PC-9 (cell line): ENCODE measurements at regions not wholly inside any gene's neighbourhood (a gene's known extent, or its start where the extent isn't known, plus 50 kb on each side); places are given as distances from the start of the nearest gene placed in this dataset.

ENCODE experiments used
- BruUV-seq: library from RNA; stranded (reverse); fragments of 400-500 nt; replicated peaks from 2 replicates; lab custom pipeline; 2021; lab: Mats Ljungman, UMichigan
- CTCF ChIA-PET: fragments of 300-600 bp; sonication (Branson Sonifier 250); formaldehyde crosslinking; loops from one replicate; lab custom pipeline; 2022; ENCODE audit warnings: antibody characterized with exemption; lab: Charles Lee
- POLR2A ChIA-PET: fragments of 300-600 bp; sonication (Branson Sonifier 250); formaldehyde crosslinking; loops from one replicate; lab custom pipeline; 2022; ENCODE audit warnings: antibody characterized with exemption; ENCODE audit not compliant: unreplicated experiment; lab: Charles Lee
- DNase-seq, 2 experiments: peaks; one replicate each; pipeline versions ENCODE4 v3.0.0 to v3.0.0-alpha.2; 2015 to 2022; ENCODE audit warnings: mixed read lengths in 1 of 2
- H2AFZ ChIP-seq: fragments of 200-600 bp; sonication (generic); 2 replicates; pipeline ENCODE4 v1.8.1; 2017; ENCODE audit warnings: antibody characterized with exemption
- H3F3A ChIP-seq: fragments of 200-600 bp; sonication (generic); 2 replicates; pipeline ENCODE4 v1.8.1; 2017; ENCODE audit warnings: antibody characterized with exemption, mild to moderate bottlenecking, low read depth; ENCODE audit not compliant: insufficient read depth
- H3K27ac ChIP-seq: fragments of 200-600 bp; sonication (generic); 2 replicates; pipeline ENCODE4 v1.6.1; 2016; ENCODE audit warnings: mixed run types
- H3K27me3 ChIP-seq: fragments of 200-600 bp; sonication (generic); 2 replicates; pipeline ENCODE4 v1.6.1; 2016; ENCODE audit warnings: low read depth, mixed run types; ENCODE audit not compliant: insufficient read depth
- H3K36me3 ChIP-seq: fragments of 200-600 bp; sonication (generic); 2 replicates; pipeline ENCODE4 v1.6.1; 2016; ENCODE audit warnings: low read depth, mixed run types
- H3K4me1 ChIP-seq: fragments of 200-600 bp; sonication (generic); replicated peaks from 2 replicates; pipeline ENCODE4 v1.6.1; 2016; ENCODE audit warnings: mixed run types; ENCODE audit not compliant: insufficient read depth
- H3K4me2 ChIP-seq: fragments of 200-600 bp; sonication (generic); 2 replicates; pipeline ENCODE4 v1.6.1; 2017; ENCODE audit warnings: mixed run types
- H3K4me3 ChIP-seq: fragments of 200-600 bp; sonication (generic); 2 replicates; pipeline ENCODE4 v1.6.1; 2016; ENCODE audit warnings: mixed run types
- H3K79me2 ChIP-seq: fragments of 200-600 bp; sonication (generic); 2 replicates; pipeline ENCODE4 v1.6.1; 2017; ENCODE audit warnings: low read depth, mixed run types
- H3K9me2 ChIP-seq: fragments of 200-600 bp; sonication (generic); 2 replicates; pipeline ENCODE4 v1.8.1; 2017; ENCODE audit warnings: mild to moderate bottlenecking; ENCODE audit not compliant: insufficient read depth
- H3K9me3 ChIP-seq: fragments of 200-600 bp; sonication (generic); 2 replicates; pipeline ENCODE4 v1.8.1; 2016; ENCODE audit warnings: low read depth; ENCODE audit not compliant: insufficient read depth
- H4K20me1 ChIP-seq: fragments of 200-600 bp; sonication (generic); 2 replicates; pipeline ENCODE4 v1.8.1; 2017; ENCODE audit not compliant: insufficient read depth
- CTCF ChIP-seq: fragments of 200-600 bp; sonication (generic); conservative IDR thresholded peaks from 2 replicates; pipeline ENCODE4 v1.6.1; 2017; ENCODE audit warnings: mixed run types, antibody characterized with exemption, mild to moderate bottlenecking, moderate library complexity
- EZH2 ChIP-seq: fragments of 200-600 bp; sonication (generic); IDR thresholded peaks from 2 replicates; pipeline ENCODE4 v1.8.0; 2017; ENCODE audit warnings: antibody characterized with exemption, low read depth
- intact Hi-C: fragments of 100-400 bp; cut with micrococcal nuclease; formaldehyde crosslinking; loops from one replicate; pipeline ENCODE4 v1.10.0; 2022; ENCODE audit not compliant: unreplicated experiment

- no peaks in the 10 kb centered on the region for H4K20me1 ChIP-seq
- 0 out of 2 replicates have a peak overlapping the region, but pooled peaks have one; percentile 52 for H2AFZ ChIP-seq
- intact Hi-C loops = no loop called here
- BruUV-seq = no TSS peak
- POLR2A ChIA-PET = no interaction called here
- no peak for DNase-seq
- no peaks in the 10 kb centered on the region for H3K9me3 ChIP-seq
- no peak overlapping the region for H3K4me2 ChIP-seq
- no peak overlapping the region for H3K4me3 ChIP-seq
- CTCF ChIA-PET = no interaction called here
- H3K36me3 ChIP-seq = no peaks in the 10 kb centered on the region
- H3F3A ChIP-seq = no peaks in the 10 kb centered on the region
- H3K27me3 ChIP-seq = no peaks in the 10 kb centered on the region
- H3K9me2 ChIP-seq = no peaks in the 10 kb centered on the region
- H3K79me2 ChIP-seq = no peaks in the 10 kb centered on the region
- H3K27ac ChIP-seq = no peak overlapping the region
- no peak for TF ChIP-seq CTCF
- TF ChIP-seq EZH2 = no peak
- H3K4me1 ChIP-seq = no peaks in the 10 kb centered on the region
These were observed 200.5 kb upstream of the GULP1 start for GRCh38 chr2:188091220-188091619.

GRCh38 chr2:188092734-188093133, 198.9 kb upstream of the GULP1 start:
- no TSS peak for BruUV-seq
- ChIA-PET CTCF (no interaction called here), POLR2A (no interaction called here)
- H3K4me1 ChIP-seq = no peaks in the 10 kb centered on the region
- no peak for TF ChIP-seq EZH2
- TF ChIP-seq CTCF = no peak
- intact Hi-C loops = no loop called here
- H3K36me3 ChIP-seq = no peaks in the 10 kb centered on the region
- H2AFZ ChIP-seq = no peak overlapping the region
- no peak for DNase-seq
- no peaks in the 10 kb centered on the region for H3K9me2 ChIP-seq
- H3K27ac ChIP-seq = no peak overlapping the region
- no peaks in the 10 kb centered on the region for H3K79me2 ChIP-seq
- H3K9me3 ChIP-seq = no peaks in the 10 kb centered on the region
- no peak overlapping the region for H3K4me2 ChIP-seq
- no peaks in the 10 kb centered on the region for H4K20me1 ChIP-seq
- no peaks in the 10 kb centered on the region for H3K27me3 ChIP-seq
- no peaks in the 10 kb centered on the region for H3F3A ChIP-seq
- no peak overlapping the region for H3K4me3 ChIP-seq

- H3K9me2 ChIP-seq = no peaks in the 10 kb centered on the region
- no peak overlapping the region for H3K4me2 ChIP-seq
- ChIA-PET POLR2A (no interaction called here), CTCF (no interaction called here)
- no peaks in the 10 kb centered on the region for H3K9me3 ChIP-seq
- H3K27ac ChIP-seq = no peak overlapping the region
- TF ChIP-seq CTCF (no peak), EZH2 (no peak)
- no peaks in the 10 kb centered on the region for H3K27me3 ChIP-seq
- no peaks in the 10 kb centered on the region for H3K4me1 ChIP-seq
- H3K79me2 ChIP-seq = no peaks in the 10 kb centered on the region
- H2AFZ ChIP-seq = no peak overlapping the region
- BruUV-seq = no TSS peak
- no peak for DNase-seq
- H3K4me3 ChIP-seq = no peak overlapping the region
- no peaks in the 10 kb centered on the region for H3F3A ChIP-seq
- intact Hi-C loops = no loop called here
- no peaks in the 10 kb centered on the region for H4K20me1 ChIP-seq
- H3K36me3 ChIP-seq = no peaks in the 10 kb centered on the region
These were observed 194.8 kb upstream of the GULP1 start for GRCh38 chr2:188096910-188097309.
